Stimulated activated naive CD8-positive, alpha-beta T cell treated with anti-CD3 and anti-CD28 coated beads, Interleukin-15, Interleukin-2, amounts not matched to agents 100 ng/mL and 50 ng/mL, for 24 hours (primary cell): ENCODE measurements at regions not wholly inside any gene's neighbourhood (a gene's known extent, or its start where the extent isn't known, plus 50 kb on each side); places are given as distances from the start of the nearest gene placed in this dataset.

Experiments
- H3K27ac Mint-ChIP-seq: one replicate; pipeline ENCODE4 v1.8.0; 2021; ENCODE audit warnings: mild to moderate bottlenecking, mixed read lengths
- H3K27me3 Mint-ChIP-seq: one replicate; pipeline ENCODE4 v1.8.0; 2021; ENCODE audit warnings: mixed read lengths
- H3K36me3 Mint-ChIP-seq: one replicate; pipeline ENCODE4 v1.8.0; 2021; ENCODE audit warnings: low read depth, mixed read lengths
- H3K4me1 Mint-ChIP-seq: one replicate; pipeline ENCODE4 v1.8.0; 2021; ENCODE audit warnings: low read depth, mixed read lengths
- H3K4me3 Mint-ChIP-seq: one replicate; pipeline ENCODE4 v1.8.0; 2021; ENCODE audit warnings: mild to moderate bottlenecking, mixed read lengths
- H3K9me3 Mint-ChIP-seq: one replicate; pipeline ENCODE4 v1.8.0; 2021; ENCODE audit warnings: mixed read lengths

DNA sequence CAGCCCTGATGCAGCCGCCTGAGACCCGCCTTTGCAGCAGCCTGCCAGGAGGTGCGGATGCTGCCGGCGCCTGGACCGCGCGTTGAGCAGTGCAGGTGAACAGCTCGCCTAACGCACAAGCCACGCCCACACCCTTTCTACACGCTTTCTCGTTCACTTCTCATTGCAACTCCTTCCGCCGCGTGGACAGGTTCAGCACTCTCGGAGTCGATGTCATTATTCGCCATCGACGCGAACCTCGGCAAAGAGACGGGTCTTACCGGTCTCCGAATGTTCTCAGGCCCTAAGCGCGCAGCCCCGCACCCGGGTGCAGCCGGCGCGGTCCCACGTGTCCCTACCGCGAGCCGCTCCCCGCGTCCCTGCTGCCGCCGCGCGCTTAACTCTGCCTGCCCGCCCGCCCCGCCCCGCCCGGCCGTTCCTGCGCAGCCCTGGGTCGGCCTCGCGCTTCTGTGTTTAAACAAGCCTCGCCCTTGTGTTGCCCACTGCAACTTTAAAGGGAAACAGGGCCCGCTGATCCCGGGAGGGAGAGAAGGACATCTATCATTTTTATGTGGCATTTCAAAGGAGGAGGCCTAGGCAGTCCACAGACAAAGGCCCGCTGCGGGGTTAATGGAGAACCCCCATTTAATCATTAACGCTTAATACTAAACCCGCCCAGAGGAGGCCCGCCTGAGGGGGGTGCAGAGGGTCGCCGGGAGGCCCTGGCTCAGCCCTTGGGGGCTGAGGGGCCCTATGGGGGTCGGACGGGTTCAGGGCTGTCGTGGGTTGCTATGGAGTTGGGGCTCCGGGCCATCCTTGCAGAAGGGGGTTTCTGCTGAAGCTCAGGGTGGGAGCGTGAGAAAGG lies 128.5 kb downstream of the WDR11 start:
- no peaks in the 10 kb centered on the region for H3K36me3 Mint-ChIP-seq
- H3K27me3 Mint-ChIP-seq: peaks cover 54% of the 10 kb centered on the region
- no peaks in the 10 kb centered on the region for H3K4me1 Mint-ChIP-seq
- H3K4me3 Mint-ChIP-seq: peak overlapping the region; percentile 39
- peaks cover 3% of the 10 kb centered on the region for H3K9me3 Mint-ChIP-seq
- no peak overlapping the region for H3K27ac Mint-ChIP-seq

DNA sequence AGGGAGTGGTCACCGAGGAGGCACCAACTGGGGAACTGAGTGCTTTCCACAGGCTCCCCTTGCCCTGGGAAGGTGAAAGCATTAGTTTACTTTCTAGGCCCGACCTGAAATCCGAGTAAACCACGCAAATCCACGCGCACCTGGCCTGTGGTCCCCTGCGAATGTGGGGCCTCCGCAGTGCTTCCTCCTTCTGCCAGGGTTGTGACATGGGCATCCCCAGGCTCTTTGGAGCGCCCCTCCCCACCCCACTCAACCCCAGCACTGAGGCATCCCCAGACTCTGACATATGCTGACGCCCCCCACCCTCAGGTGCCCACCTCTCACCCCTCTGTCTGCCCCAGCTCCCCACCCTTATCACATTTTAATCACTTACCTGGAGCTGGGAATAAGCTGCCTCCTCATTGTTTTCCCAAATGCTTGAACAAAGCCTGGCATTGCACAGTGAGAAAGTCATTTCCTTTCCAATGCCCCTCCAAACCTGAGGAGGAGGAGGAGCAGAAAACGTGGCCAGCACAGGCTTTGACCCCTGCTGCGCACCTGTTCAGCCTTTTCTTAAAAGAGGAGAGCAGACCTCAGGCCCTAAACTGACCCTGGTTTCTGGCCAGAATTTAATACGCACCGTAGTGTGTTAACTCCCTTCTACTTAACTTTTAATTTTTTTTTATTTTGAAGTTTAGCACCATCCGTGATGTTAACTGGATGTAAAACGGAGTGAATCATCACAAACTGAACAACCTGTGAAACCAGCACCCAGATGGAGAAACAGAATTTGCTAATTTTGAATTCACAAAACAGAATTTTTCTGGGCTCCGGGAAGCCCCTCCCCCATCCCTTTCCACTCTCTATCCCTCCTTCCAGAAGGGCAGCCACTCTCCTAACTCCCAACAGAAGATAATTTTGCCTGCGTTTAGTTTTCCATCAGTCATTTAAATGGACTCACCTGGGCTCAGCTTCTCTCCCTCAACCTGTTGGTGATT lies 129.4 kb downstream of the WDR11 start:
- peaks cover 3% of the 10 kb centered on the region for H3K9me3 Mint-ChIP-seq
- H3K4me1 Mint-ChIP-seq: no peaks in the 10 kb centered on the region
- H3K27ac Mint-ChIP-seq: no peak overlapping the region
- no peak overlapping the region for H3K4me3 Mint-ChIP-seq
- H3K27me3 Mint-ChIP-seq: peaks cover 51% of the 10 kb centered on the region
- no peaks in the 10 kb centered on the region for H3K36me3 Mint-ChIP-seq

DNA sequence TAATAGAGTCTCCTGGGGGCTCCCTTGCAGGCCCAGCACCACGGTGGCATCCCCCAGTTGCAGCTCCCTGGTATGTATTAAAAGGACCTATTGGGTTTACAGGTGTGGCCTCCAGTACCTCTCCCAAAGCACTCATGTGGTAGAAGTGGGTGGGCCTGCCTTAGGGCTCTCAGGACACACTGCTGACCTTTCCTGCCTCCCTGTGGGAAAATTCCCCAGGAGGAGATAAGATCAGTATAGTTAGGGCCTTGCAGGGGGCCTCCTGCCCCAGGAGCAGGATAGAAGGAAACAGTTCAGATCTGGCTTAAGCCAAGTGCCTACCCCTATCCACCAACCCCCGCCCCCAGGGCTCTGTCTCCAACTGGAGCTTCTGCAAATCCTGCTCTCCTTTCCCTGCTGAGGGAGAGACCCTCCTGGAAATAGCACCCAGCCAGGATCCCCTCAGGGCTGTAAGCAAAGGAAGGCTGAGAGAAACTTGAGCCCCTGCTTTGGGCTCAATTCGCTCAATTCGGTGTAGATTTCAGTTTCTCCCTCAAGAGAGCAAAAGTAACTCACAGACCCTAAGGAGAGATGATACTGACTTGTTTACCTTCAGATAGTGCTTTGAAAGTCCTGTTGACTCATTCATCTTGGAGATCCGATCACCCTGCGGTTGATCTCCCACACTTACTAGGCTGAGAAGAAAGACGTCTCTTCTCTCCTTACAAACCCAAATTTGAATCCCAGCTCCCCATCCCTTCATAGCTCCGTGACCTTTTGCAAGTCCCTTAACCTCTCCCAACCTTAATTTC lies 130.6 kb downstream of the WDR11 start:
- Mint-ChIP-seq H3K27ac (no peak overlapping the region), H3K36me3 (no peaks in the 10 kb centered on the region), H3K27me3 (peaks cover 46% of the 10 kb centered on the region), H3K4me3 (no peak overlapping the region), H3K9me3 (no peaks in the 10 kb centered on the region), H3K4me1 (no peaks in the 10 kb centered on the region)

DNA sequence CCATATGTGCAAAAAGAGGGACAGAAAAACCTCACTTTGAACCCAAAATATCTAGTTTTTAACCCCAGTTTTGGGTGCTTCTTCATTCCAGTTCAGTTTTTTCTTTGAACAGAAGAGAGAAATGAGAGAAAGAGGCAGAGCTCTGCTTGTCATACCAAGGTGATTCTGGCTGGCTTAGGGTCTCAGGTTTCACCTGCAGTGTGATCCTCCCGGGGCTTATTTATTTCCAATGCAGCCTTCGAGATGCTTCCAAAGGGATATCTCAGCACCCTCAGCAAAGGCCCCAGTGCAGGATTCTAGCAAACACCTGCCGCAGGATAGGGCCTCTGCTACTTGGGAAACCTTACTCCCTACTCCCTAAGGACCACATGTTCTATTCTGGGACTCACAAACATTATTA lies 131.3 kb downstream of the WDR11 start:
- peaks cover 44% of the 10 kb centered on the region for H3K27me3 Mint-ChIP-seq
- no peaks in the 10 kb centered on the region for H3K4me1 Mint-ChIP-seq
- no peak overlapping the region for H3K27ac Mint-ChIP-seq
- no peaks in the 10 kb centered on the region for H3K9me3 Mint-ChIP-seq
- H3K36me3 Mint-ChIP-seq: no peaks in the 10 kb centered on the region
- no peak overlapping the region for H3K4me3 Mint-ChIP-seq

DNA sequence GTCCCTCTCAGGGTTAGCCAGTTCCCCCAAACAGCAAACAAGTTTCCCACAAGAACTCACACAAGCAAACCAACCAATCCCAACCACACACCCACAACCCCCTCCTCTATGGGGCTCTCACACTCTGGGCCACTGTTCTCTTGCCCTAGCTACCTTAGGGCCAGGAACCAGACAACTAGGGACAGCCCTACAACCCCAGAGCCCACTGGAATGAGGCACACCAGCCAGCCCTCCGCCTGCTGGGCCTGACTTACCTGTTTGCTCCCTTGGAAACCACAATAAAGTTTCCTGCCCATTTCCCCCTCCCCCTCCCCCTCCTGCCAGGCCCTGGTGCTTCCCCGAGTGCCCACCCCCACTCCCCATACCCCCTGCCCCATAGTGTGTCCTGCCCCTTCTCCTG lies 132.6 kb downstream of the WDR11 start:
- no peaks in the 10 kb centered on the region for H3K36me3 Mint-ChIP-seq
- H3K27ac Mint-ChIP-seq: no peak overlapping the region
- no peaks in the 10 kb centered on the region for H3K9me3 Mint-ChIP-seq
- H3K4me3 Mint-ChIP-seq: no peak overlapping the region
- no peaks in the 10 kb centered on the region for H3K4me1 Mint-ChIP-seq
- H3K27me3 Mint-ChIP-seq: peaks cover 32% of the 10 kb centered on the region

DNA sequence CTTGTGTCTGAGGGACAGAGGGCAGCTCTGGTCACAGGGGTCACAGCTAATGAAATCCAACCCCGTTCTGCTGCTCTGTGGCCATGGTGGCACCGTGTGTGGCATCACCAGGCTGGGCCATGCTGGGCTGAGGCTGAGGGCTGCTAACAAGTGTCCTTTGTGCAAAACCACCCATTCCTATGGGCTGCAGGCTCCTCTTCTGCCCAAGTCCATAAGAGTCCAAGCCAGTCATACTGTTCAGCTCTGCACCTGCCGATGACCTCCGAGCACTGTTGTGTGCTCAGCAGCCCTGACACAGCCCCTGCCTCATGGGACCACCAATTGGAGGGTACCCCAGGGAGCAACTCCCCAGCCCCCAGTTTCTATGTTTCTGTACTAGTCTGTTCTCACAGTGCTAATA lies 133.1 kb downstream of the WDR11 start:
- Mint-ChIP-seq H3K4me3 (no peak overlapping the region), H3K9me3 (peaks cover 3% of the 10 kb centered on the region), H3K27ac (no peak overlapping the region), H3K36me3 (no peaks in the 10 kb centered on the region), H3K4me1 (no peaks in the 10 kb centered on the region), H3K27me3 (peaks cover 27% of the 10 kb centered on the region)

DNA sequence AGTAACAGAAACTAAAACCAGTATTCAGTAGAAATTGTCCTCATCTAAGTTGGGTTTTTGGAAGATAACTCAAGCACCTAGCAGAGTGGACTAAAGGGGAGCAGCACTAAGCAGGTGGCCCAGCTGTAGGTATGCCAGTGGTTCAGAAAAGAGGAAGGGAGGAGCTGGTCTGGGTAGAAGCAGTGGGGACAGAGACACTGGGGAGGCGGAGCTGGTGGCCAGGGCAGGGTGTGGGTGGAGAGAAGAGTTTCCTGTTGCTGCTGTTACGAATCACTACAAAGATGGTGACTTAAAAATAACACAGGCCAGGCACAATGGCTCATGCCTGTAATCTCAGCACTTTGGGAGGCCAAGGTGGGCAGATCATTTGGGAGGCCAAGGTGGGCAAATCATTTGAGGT lies 136.2 kb downstream of the WDR11 start:
- Mint-ChIP-seq H3K27me3 (peaks cover 6% of the 10 kb centered on the region), H3K4me1 (no peaks in the 10 kb centered on the region), H3K9me3 (peaks cover 8% of the 10 kb centered on the region), H3K4me3 (no peak overlapping the region), H3K36me3 (no peaks in the 10 kb centered on the region), H3K27ac (no peak overlapping the region)

DNA sequence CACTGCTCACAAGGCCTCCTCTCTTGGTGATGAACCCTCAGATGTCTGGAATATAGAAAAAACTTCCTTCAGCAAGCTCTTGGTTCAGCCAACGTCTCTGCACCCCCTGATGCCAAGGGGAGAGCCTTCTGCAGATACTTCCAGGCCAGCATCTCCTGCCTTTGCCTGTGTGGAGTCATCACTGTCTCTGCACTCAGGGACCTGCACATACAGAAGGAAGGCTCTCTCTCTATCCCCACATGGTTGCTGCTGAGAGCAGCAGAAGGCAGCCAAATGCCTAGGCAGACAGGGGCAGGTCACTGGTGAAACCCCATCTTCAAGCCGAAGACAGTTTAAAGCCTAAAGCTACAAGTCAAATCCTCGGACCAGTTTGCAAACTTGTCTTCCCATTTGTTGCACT lies 137.6 kb downstream of the WDR11 start:
- no peak overlapping the region for H3K4me3 Mint-ChIP-seq
- no peaks in the 10 kb centered on the region for H3K4me1 Mint-ChIP-seq
- no peaks in the 10 kb centered on the region for H3K36me3 Mint-ChIP-seq
- no peak overlapping the region for H3K27ac Mint-ChIP-seq
- peaks cover 8% of the 10 kb centered on the region for H3K9me3 Mint-ChIP-seq
- peaks cover 5% of the 10 kb centered on the region for H3K27me3 Mint-ChIP-seq

DNA sequence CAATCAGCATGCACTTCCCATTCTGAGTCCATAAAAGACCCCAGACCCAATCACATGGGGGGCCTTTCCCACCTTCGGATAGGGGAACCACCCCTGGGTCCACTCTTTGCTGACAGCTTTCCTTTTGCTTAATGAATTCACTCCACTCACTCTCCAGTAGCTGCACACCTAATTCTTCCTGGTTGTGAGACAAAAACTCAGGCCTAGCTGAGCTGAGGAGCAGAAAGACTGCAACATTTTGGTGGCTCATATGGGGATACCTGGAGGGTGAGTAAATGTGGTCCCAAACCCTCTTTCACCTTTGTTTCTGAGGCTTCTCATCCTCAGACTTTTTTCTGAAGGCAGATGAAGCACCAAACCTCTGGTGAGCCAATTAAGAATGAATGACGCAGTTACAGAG lies 138.1 kb downstream of the WDR11 start:
- Mint-ChIP-seq H3K4me3 (no peak overlapping the region), H3K27ac (no peak overlapping the region), H3K27me3 (peaks cover 5% of the 10 kb centered on the region), H3K9me3 (peaks cover 8% of the 10 kb centered on the region), H3K4me1 (no peaks in the 10 kb centered on the region), H3K36me3 (no peaks in the 10 kb centered on the region)

DNA sequence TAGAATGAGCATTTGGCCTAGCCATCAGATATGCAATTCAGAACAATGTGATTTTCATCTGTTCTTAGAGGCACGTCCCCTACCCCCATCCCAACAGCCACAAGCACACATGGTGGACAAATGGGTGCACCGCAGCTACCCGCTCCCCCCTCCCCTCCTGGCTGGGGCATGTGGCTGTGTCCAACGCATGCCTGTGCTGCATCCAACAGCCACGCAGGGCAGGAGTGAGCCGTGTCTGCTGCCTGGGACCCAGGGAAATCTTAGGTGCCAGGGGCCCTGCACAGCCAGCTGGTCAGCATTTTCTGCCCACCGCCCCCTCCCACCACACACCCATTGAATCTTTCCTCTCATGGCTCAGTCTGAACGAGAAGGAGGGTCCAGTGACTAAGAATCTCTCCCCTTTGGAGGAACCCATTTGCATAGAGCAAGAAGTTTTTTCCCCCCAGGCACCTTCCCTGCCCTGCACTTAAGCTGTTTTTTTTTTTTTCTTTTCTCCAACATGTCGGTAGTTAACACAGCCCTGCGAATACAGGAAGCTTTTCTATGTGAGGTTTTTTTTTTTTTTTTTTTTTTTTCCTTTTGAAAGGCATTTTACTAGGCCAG lies 138.9 kb downstream of the WDR11 start:
- Mint-ChIP-seq H3K9me3 (peaks cover 8% of the 10 kb centered on the region), H3K4me3 (no peak overlapping the region), H3K27me3 (peaks cover 5% of the 10 kb centered on the region), H3K4me1 (no peaks in the 10 kb centered on the region), H3K36me3 (no peaks in the 10 kb centered on the region), H3K27ac (no peak overlapping the region)

DNA sequence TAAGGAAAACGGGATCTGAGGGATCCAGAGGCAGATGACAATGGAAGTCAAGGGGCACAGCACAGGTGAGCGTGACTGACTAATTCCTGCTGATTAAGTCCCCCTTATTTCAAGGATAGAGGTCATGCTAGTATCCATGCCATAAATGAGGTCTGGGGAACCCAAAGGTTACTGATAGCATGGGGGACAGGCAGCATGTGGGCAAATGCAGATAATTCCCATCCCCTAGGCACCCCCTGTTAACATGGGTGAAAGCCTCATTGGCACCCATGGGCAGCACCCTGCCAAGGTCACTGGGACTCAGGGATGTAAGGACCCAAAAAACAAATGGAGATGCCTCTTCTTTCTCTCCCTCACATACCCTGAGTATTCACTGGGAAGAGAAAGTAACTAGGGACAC lies 139.7 kb downstream of the WDR11 start:
- H3K4me1 Mint-ChIP-seq: no peaks in the 10 kb centered on the region
- peaks cover 8% of the 10 kb centered on the region for H3K9me3 Mint-ChIP-seq
- H3K4me3 Mint-ChIP-seq: no peak overlapping the region
- no peaks in the 10 kb centered on the region for H3K36me3 Mint-ChIP-seq
- no peak overlapping the region for H3K27ac Mint-ChIP-seq
- H3K27me3 Mint-ChIP-seq: peaks cover 5% of the 10 kb centered on the region

DNA sequence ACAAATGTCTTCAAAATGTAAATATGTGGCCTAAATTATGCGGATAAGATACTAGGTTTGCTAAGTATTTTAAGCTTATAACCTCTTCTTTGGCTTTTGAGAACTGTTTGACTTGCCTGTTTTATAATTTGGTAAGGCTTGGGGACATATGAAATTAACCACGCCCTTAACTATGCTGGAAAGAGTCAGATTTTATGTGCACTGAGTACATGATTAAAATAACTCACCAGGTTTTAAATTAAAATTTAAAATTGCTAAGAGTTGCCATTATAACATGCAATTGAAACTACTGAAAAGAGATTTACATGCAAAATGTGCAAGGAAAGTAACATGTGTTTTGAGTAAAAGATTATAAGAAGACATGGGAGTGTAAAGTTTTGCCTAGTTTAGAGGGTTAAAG lies 141.9 kb downstream of the WDR11 start:
- peaks cover 8% of the 10 kb centered on the region for H3K9me3 Mint-ChIP-seq
- H3K36me3 Mint-ChIP-seq: no peaks in the 10 kb centered on the region
- H3K27ac Mint-ChIP-seq: no peak overlapping the region
- no peaks in the 10 kb centered on the region for H3K4me1 Mint-ChIP-seq
- H3K4me3 Mint-ChIP-seq: no peak overlapping the region
- H3K27me3 Mint-ChIP-seq: no peaks in the 10 kb centered on the region

DNA sequence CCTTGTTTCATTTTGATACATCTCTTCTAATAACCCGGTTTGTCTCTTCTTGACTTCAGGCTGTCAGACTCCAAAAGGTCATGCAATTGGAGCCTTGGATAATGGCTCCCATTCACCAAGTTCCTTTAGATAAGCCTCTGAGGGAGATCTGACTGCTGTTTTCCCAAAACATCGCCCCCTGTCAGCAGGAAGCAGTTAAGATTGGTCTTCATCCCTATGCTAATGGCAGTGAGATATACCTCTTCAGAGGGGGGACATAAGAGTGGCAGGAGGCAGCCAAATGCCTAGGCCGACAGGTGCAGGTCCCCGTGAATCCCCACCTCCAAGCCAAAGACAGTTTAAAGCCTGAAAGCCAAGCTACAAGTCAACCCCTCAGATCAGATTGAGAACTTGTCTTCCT lies 144.6 kb downstream of the WDR11 start:
- H3K9me3 Mint-ChIP-seq: no peaks in the 10 kb centered on the region
- H3K27me3 Mint-ChIP-seq: no peaks in the 10 kb centered on the region
- H3K36me3 Mint-ChIP-seq: no peaks in the 10 kb centered on the region
- no peak overlapping the region for H3K27ac Mint-ChIP-seq
- H3K4me3 Mint-ChIP-seq: no peak overlapping the region
- H3K4me1 Mint-ChIP-seq: no peaks in the 10 kb centered on the region

DNA sequence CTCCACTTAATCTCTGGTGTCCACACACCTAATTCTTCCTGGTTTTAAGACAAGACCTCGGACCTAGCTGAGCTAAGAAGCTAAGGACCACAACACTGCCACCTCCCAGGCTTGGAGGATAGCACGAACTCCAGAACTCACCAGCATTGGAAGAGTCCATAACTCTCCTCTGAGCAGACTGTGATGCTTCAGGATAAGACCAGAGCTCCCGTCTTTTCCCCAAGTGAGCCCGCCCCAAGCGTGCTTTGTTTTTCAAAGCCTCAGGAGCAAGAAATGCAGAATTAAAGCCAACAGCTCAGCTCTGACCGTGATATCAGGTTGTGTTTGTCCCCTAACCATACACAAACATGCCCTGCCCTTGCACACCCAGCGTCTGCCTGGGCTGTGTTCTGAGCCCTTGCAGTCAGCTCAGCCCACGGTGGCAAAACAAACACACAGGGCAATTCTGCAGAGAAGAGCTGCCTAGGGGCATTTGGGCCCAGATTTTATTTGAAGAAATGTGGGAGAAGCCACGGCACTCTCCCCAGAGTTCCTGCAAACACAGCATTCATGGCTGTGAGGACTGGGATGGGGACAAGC lies 145.4 kb downstream of the WDR11 start:
- H3K4me1 Mint-ChIP-seq: no peaks in the 10 kb centered on the region
- no peak overlapping the region for H3K4me3 Mint-ChIP-seq
- H3K9me3 Mint-ChIP-seq: no peaks in the 10 kb centered on the region
- no peaks in the 10 kb centered on the region for H3K36me3 Mint-ChIP-seq
- H3K27ac Mint-ChIP-seq: no peak overlapping the region
- no peaks in the 10 kb centered on the region for H3K27me3 Mint-ChIP-seq
